Testis (tissue), 2 donors: ENCODE measurements at regions not wholly inside any gene's neighbourhood (a gene's known extent, or its start where the extent isn't known, plus 50 kb on each side); places are given as distances from the start of the nearest gene placed in this dataset.

ENCODE experiments used
- DNase-seq: peaks from one replicate; pipeline ENCODE4 v3.0.0-alpha.2; 2019
- H3K27ac ChIP-seq, 2 donors: fragments of 200-600 bp; sonication (generic); one replicate each; pipeline ENCODE4 v1.5.1; 2019
- H3K27me3 ChIP-seq: fragments of 200-600 bp; sonication (generic); one replicate; pipeline ENCODE4 v1.5.1; 2019
- H3K36me3 ChIP-seq: fragments of 200-600 bp; sonication (generic); one replicate; pipeline ENCODE4 v1.5.1; 2017; ENCODE audit warnings: low read depth; ENCODE audit errors: missing control alignments
- H3K4me1 ChIP-seq: fragments of 200-600 bp; sonication (generic); one replicate; pipeline ENCODE4 v1.5.1; 2019
- H3K4me3 ChIP-seq, 2 donors: fragments of 200-600 bp; sonication (generic); one replicate each; pipeline ENCODE4 v1.5.1; 2017 to 2019
- H3K9me3 ChIP-seq: fragments of 200-600 bp; sonication (generic); one replicate; pipeline ENCODE4 v1.5.1; 2017
- CTCF ChIP-seq, 3 experiments: fragments of 450-650 bp in 2 of 3; fragments of 200-600 bp in 1 of 3; sonication (generic) in 1 of 3; IDR thresholded peaks; one replicate each; pipeline ENCODE4 v1.5.1; 2016 to 2019; ENCODE audit warnings: antibody characterized with exemption in 3 of 3, mild to moderate bottlenecking in 2 of 3, moderate library complexity in 1 of 3
- POLR2A ChIP-seq: fragments of 450-650 bp; IDR thresholded peaks from one replicate; pipeline ENCODE4 v1.6.1; 2017; ENCODE audit warnings: antibody characterized with exemption, mild to moderate bottlenecking, moderate library complexity
- WGBS, 2 donors: methylation state at CpG; one replicate each; pipeline ENCODE4 v1.1.5; 2018; 5-methylcytosine and 5-hydroxymethylcytosine counted together
- intact Hi-C: fragments of 100-400 bp; cut with DNase I; formaldehyde crosslinking; loops from one replicate; pipeline ENCODE4 v1.15.1; 2023; ENCODE audit warnings: low total_unique reads

GRCh38 chr4:189049682-189050081 lies 891.0 kb upstream of the FRG1 start:
- 67 to 80% methylated on average over 8 of the region's 8 CpGs for WGBS, 2 donors
- TF ChIP-seq CTCF (IDR thresholded peaks at IDR 0.05) (no peak), POLR2A (no peak)
- no peaks in the 10 kb centered on the region for H3K27me3 ChIP-seq
- no peaks in the 10 kb centered on the region for H3K36me3 ChIP-seq
- H3K4me3 ChIP-seq: no peak overlapping the region
- H3K9me3 ChIP-seq: no peaks in the 10 kb centered on the region
- no peaks in the 10 kb centered on the region for H3K4me1 ChIP-seq
- H3K27ac ChIP-seq: no peak overlapping the region
- intact Hi-C loops: no loop called here
- DNase-seq: no peak

GRCh38 chr4:189050643-189051042 lies 890.0 kb upstream of the FRG1 start:
- Histone ChIP-seq H3K9me3 (no peaks in the 10 kb centered on the region), H3K4me3 (no peak overlapping the region), H3K27me3 (no peaks in the 10 kb centered on the region), H3K4me1 (no peaks in the 10 kb centered on the region), H3K36me3 (no peaks in the 10 kb centered on the region), H3K27ac (no peak overlapping the region)
- no peak for TF ChIP-seq POLR2A
- no peak for TF ChIP-seq CTCF (IDR thresholded peaks at IDR 0.05)
- intact Hi-C loops: no loop called here
- 56 to 75% methylated on average over 6 to 8 of the region's 8 CpGs for WGBS, 2 donors
- DNase-seq: no peak

GRCh38 chr4:189053621-189054020 lies 887.1 kb upstream of the FRG1 start:
- no peaks in the 10 kb centered on the region for H3K27me3 ChIP-seq
- H3K36me3 ChIP-seq: no peaks in the 10 kb centered on the region
- 83 to 86% methylated on average over 7 of the region's 7 CpGs for WGBS, 2 donors
- intact Hi-C loops: no loop called here
- H3K9me3 ChIP-seq: no peaks in the 10 kb centered on the region
- TF ChIP-seq POLR2A (no peak), CTCF (IDR thresholded peaks at IDR 0.05) (no peak)
- H3K27ac ChIP-seq: no peak overlapping the region
- H3K4me3 ChIP-seq: no peak overlapping the region
- no peak for DNase-seq
- H3K4me1 ChIP-seq: no peaks in the 10 kb centered on the region

- H3K27me3 ChIP-seq: no peaks in the 10 kb centered on the region
- no peaks in the 10 kb centered on the region for H3K9me3 ChIP-seq
- WGBS, 2 donors: 38 to 61% methylated on average over 1 of the region's 1 CpG
- no peaks in the 10 kb centered on the region for H3K4me1 ChIP-seq
- no peak for DNase-seq
- no peak for TF ChIP-seq POLR2A
- TF ChIP-seq CTCF (IDR thresholded peaks at IDR 0.05): no peak
- H3K27ac ChIP-seq: no peak overlapping the region
- intact Hi-C loops: no loop called here
- H3K4me3 ChIP-seq: no peak overlapping the region
- no peaks in the 10 kb centered on the region for H3K36me3 ChIP-seq
These were observed 880.6 kb upstream of the FRG1 start for GRCh38 chr4:189060104-189060503.

- intact Hi-C loops: no loop called here
- H3K4me1 ChIP-seq: no peaks in the 10 kb centered on the region
- no peak overlapping the region for H3K4me3 ChIP-seq
- no peaks in the 10 kb centered on the region for H3K9me3 ChIP-seq
- H3K27ac ChIP-seq: no peak overlapping the region
- H3K27me3 ChIP-seq: no peaks in the 10 kb centered on the region
- WGBS, 2 donors: 69 to 90% methylated on average over 2 of the region's 2 CpGs
- DNase-seq: no peak
- TF ChIP-seq POLR2A (no peak), CTCF (IDR thresholded peaks at IDR 0.05) (no peak)
- H3K36me3 ChIP-seq: no peaks in the 10 kb centered on the region
These were observed 878.4 kb upstream of the FRG1 start for GRCh38 chr4:189062047-189062820.
